Endothelial cell of umbilical vein (primary cell): ENCODE measurements at regions not wholly inside any gene's neighbourhood (a gene's known extent, or its start where the extent isn't known, plus 50 kb on each side); places are given as distances from the start of the nearest gene placed in this dataset.

Experiments used
- BruUV-seq: library from RNA; stranded (reverse); fragments of 400-500 nt; replicated peaks from 2 replicates; lab custom pipeline; 2021; lab: Mats Ljungman, UMichigan
- CTCF ChIA-PET: fragments of 300-600, 350-600 bp; sonication (Branson Sonifier 250); formaldehyde crosslinking; loops from one replicate; lab custom pipeline; 2021; ENCODE audit warnings: antibody characterized with exemption, inconsistent platforms; lab: Charles Lee
- POLR2A ChIA-PET: fragments of 300-600, 350-600 bp; sonication (Branson Sonifier 250); formaldehyde crosslinking; loops from one replicate; lab custom pipeline; 2021; ENCODE audit warnings: antibody characterized with exemption, inconsistent platforms; lab: Charles Lee
- DNase-seq: peaks from one replicate; pipeline ENCODE4 v3.0.0-alpha.2; 2011; ENCODE audit warnings: low read depth, low spot score
- FAIRE-seq: peaks from 2 replicates; lab custom pipeline; 2011; peaks lifted over from hg19 to GRCh38; lab: Jason Lieb, UNC
- H2AFZ ChIP-seq: 2 replicates; pipeline ENCODE4 v1.6.0; 2012; ENCODE audit warnings: low read depth, low read length, control low read depth, inconsistent platforms
- H3K27ac ChIP-seq: 2 replicates; pipeline ENCODE4 v1.5.1; 2011; ENCODE audit warnings: low read depth, mild to moderate bottlenecking, control low read depth, low read length, moderate library complexity; ENCODE audit not compliant: insufficient read depth
- H3K27me3 ChIP-seq, 2 experiments: 2 replicates each; pipeline versions ENCODE4 v1.6.0 to v1.6.1; 2011; ENCODE audit warnings: low read length in 2 of 2, mixed read lengths in 1 of 2; ENCODE audit not compliant: control insufficient read depth in 2 of 2, insufficient read depth in 2 of 2
- H3K36me3 ChIP-seq, 2 experiments: 2 replicates in 1 of 2; 3 replicates in 1 of 2; pipeline ENCODE4 v1.5.1; 2011; ENCODE audit warnings: low read length in 2 of 2, mild to moderate bottlenecking in 1 of 2, moderate library complexity in 1 of 2; ENCODE audit not compliant: control insufficient read depth in 2 of 2, insufficient read depth in 2 of 2; ENCODE audit errors: extremely low read depth in 1 of 2
- H3K4me1 ChIP-seq: 3 replicates; pipeline ENCODE4 v1.5.1; 2011; ENCODE audit warnings: mild to moderate bottlenecking, low read length; ENCODE audit not compliant: control insufficient read depth, insufficient read depth; ENCODE audit errors: extremely low read depth
- H3K4me2 ChIP-seq: 2 replicates; pipeline ENCODE4 v1.6.1; 2011; ENCODE audit warnings: low read length, control low read depth, mixed read lengths; ENCODE audit not compliant: insufficient read depth
- H3K4me3 ChIP-seq, 3 experiments: fragments of 200-600 bp in 1 of 3; sonication (generic), shearing (Covaris generic) in 1 of 3; replicated peaks in 1 of 3; 2 replicates each; pipeline ENCODE4 v1.5.1; 2011 to 2016; ENCODE audit warnings: control low read depth in 3 of 3, low read length in 3 of 3, mild to moderate bottlenecking in 2 of 3, inconsistent platforms in 1 of 3, low read depth in 1 of 3, moderate library complexity in 1 of 3; ENCODE audit not compliant: insufficient read depth in 1 of 3
- H3K79me2 ChIP-seq: 2 replicates; pipeline ENCODE4 v1.6.0; 2012; ENCODE audit warnings: low read length, inconsistent platforms; ENCODE audit not compliant: control insufficient read depth, insufficient read depth
- H3K9ac ChIP-seq: replicated peaks from 2 replicates; pipeline ENCODE3; 2011; ENCODE audit warnings: low read length, control low read depth; ENCODE audit not compliant: insufficient read depth; ENCODE audit errors: extremely low read depth
- H3K9me1 ChIP-seq: replicated peaks from 3 replicates; pipeline ENCODE4 v1.6.0; 2011; ENCODE audit warnings: mild to moderate bottlenecking, low read length; ENCODE audit not compliant: control insufficient read depth, insufficient read depth; ENCODE audit errors: extremely low read depth
- H3K9me3 ChIP-seq: replicated peaks from 2 replicates; pipeline ENCODE4 v1.5.1; 2012; ENCODE audit warnings: low read length, inconsistent platforms; ENCODE audit not compliant: control insufficient read depth, insufficient read depth
- H4K20me1 ChIP-seq: replicated peaks from 2 replicates; pipeline ENCODE3; 2011; ENCODE audit warnings: mild to moderate bottlenecking, low read length; ENCODE audit not compliant: control insufficient read depth, insufficient read depth; ENCODE audit errors: extremely low read depth
- CTCF ChIP-seq, 2 donors: IDR thresholded peaks; 1 replicate in 1 of 2; 2 replicates in 1 of 2; pipeline ENCODE4 v1.5.1; 2011; ENCODE audit warnings: low read length in 2 of 2, mild to moderate bottlenecking in 2 of 2, moderate library complexity in 2 of 2, control low read depth in 1 of 2, inconsistent platforms in 1 of 2, low read depth in 1 of 2; ENCODE audit not compliant: insufficient read depth in 1 of 2; ENCODE audit errors: extremely low read depth in 1 of 2
- EZH2 ChIP-seq: IDR thresholded peaks from 2 replicates; pipeline ENCODE4 v1.6.1; 2012; ENCODE audit warnings: borderline replicate concordance, low read depth, mild to moderate bottlenecking, moderate library complexity, low read length, inconsistent platforms; ENCODE audit not compliant: severe bottlenecking
- GATA2 ChIP-seq: IDR thresholded peaks from 2 replicates; pipeline ENCODE4 v1.7.0; 2011; ENCODE audit warnings: low read depth, mild to moderate bottlenecking, moderate library complexity, mixed read lengths, low read length; ENCODE audit not compliant: insufficient read length, insufficient read depth
- JUN ChIP-seq: IDR thresholded peaks from 2 replicates; pipeline ENCODE4 v1.6.1; 2011; ENCODE audit warnings: borderline replicate concordance, low read depth; ENCODE audit not compliant: insufficient read length, insufficient read depth
- MAX ChIP-seq: IDR thresholded peaks from 2 replicates; pipeline ENCODE4 v1.6.1; 2011; ENCODE audit not compliant: insufficient read depth, insufficient read length
- MYC ChIP-seq: IDR thresholded peaks from one replicate; pipeline ENCODE4 v1.6.1; 2011; ENCODE audit warnings: mild to moderate bottlenecking, low read depth, low read length
- POLR2A ChIP-seq: IDR thresholded peaks from 2 replicates; pipeline ENCODE4 v1.6.1; 2012; ENCODE audit warnings: low read depth, mild to moderate bottlenecking, control low read depth, low read length
- dilution Hi-C: fragments of 300-500 bp; cut with MboI; formaldehyde crosslinking; loops from one replicate; pipeline ENCODE4 v1.15.0; 2019; ENCODE audit warnings: low sequenced_read_pairs; ENCODE audit not compliant: extremely low pct_ligation_motif_present
- intact Hi-C: fragments of 100-400 bp; cut with micrococcal nuclease; formaldehyde crosslinking; loops from one replicate; pipeline ENCODE4 v1.10.0; 2022

GRCh38 chr12:83630526-83630925, 943.8 kb downstream of the TMTC2 start:
- no peak for FAIRE-seq
- Histone ChIP-seq H3K4me3 (no peak overlapping the region), H3K4me2 (no peak overlapping the region), H3K36me3 (no peaks in the 10 kb centered on the region), H3K27me3 (no peaks in the 10 kb centered on the region), H3K9me3 (no peaks in the 10 kb centered on the region), H3K9ac (no peak overlapping the region), H3K27ac (no peak overlapping the region), H2AFZ (no peak overlapping the region), H4K20me1 (no peaks in the 10 kb centered on the region), H3K4me1 (no peaks in the 10 kb centered on the region), H3K9me1 (no peaks in the 10 kb centered on the region), H3K79me2 (no peaks in the 10 kb centered on the region)
- no peak for DNase-seq
- no TSS peak for BruUV-seq
- intact Hi-C loops (no loop called here), dilution Hi-C loops (no loop called here)
- POLR2A ChIA-PET: no interaction called here
- CTCF ChIA-PET: no interaction called here
- no peak for TF ChIP-seq EZH2
- no peak for TF ChIP-seq JUN
- TF ChIP-seq GATA2: no peak
- TF ChIP-seq MAX: no peak
- TF ChIP-seq MYC: no peak
- no peak for TF ChIP-seq CTCF (IDR thresholded peaks at IDR 0.05; ENCODE audit: extremely low read depth in 1 of 2, insufficient read depth in 1 of 2, low read depth in 1 of 2, low read length in 2 of 2)
- no peak for TF ChIP-seq POLR2A
